ENCODE measurements at regions not wholly inside any gene's neighbourhood (a gene's known extent, or its start where the extent isn't known, plus 50 kb on each side); places are given as distances from the start of the nearest gene placed in this dataset.

GRCh38 chr5:128766406-128766805 is 198.9 kb upstream of the SLC27A6 start:
- TF ChIP-seq, protein P1, sequence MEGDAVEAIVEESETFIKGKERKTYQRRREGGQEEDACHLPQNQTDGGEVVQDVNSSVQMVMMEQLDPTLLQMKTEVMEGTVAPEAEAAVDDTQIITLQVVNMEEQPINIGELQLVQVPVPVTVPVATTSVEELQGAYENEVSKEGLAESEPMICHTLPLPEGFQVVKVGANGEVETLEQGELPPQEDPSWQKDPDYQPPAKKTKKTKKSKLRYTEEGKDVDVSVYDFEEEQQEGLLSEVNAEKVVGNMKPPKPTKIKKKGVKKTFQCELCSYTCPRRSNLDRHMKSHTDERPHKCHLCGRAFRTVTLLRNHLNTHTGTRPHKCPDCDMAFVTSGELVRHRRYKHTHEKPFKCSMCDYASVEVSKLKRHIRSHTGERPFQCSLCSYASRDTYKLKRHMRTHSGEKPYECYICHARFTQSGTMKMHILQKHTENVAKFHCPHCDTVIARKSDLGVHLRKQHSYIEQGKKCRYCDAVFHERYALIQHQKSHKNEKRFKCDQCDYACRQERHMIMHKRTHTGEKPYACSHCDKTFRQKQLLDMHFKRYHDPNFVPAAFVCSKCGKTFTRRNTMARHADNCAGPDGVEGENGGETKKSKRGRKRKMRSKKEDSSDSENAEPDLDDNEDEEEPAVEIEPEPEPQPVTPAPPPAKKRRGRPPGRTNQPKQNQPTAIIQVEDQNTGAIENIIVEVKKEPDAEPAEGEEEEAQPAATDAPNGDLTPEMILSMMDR (IDR thresholded peaks at IDR 0.05): no peak
- TF ChIP-seq, protein P2, sequence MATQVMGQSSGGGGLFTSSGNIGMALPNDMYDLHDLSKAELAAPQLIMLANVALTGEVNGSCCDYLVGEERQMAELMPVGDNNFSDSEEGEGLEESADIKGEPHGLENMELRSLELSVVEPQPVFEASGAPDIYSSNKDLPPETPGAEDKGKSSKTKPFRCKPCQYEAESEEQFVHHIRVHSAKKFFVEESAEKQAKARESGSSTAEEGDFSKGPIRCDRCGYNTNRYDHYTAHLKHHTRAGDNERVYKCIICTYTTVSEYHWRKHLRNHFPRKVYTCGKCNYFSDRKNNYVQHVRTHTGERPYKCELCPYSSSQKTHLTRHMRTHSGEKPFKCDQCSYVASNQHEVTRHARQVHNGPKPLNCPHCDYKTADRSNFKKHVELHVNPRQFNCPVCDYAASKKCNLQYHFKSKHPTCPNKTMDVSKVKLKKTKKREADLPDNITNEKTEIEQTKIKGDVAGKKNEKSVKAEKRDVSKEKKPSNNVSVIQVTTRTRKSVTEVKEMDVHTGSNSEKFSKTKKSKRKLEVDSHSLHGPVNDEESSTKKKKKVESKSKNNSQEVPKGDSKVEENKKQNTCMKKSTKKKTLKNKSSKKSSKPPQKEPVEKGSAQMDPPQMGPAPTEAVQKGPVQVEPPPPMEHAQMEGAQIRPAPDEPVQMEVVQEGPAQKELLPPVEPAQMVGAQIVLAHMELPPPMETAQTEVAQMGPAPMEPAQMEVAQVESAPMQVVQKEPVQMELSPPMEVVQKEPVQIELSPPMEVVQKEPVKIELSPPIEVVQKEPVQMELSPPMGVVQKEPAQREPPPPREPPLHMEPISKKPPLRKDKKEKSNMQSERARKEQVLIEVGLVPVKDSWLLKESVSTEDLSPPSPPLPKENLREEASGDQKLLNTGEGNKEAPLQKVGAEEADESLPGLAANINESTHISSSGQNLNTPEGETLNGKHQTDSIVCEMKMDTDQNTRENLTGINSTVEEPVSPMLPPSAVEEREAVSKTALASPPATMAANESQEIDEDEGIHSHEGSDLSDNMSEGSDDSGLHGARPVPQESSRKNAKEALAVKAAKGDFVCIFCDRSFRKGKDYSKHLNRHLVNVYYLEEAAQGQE (IDR thresholded peaks at IDR 0.05; ENCODE audit: insufficient read depth in 1 of 2, low read depth in 2 of 2, low read length in 1 of 2): no peak
- no peak for TF ChIP-seq TCF7L2 (IDR thresholded peaks at IDR 0.05; ENCODE audit: low read depth, low read length)
- TF ChIP-seq POLR2AphosphoS5 (IDR thresholded peaks at IDR 0.05; ENCODE audit: low read depth, low read length): no peak
- TF ChIP-seq SIN3A (IDR thresholded peaks at IDR 0.05; ENCODE audit: borderline replicate concordance, insufficient read depth, low read depth, low read length): no peak
